ENCODE measurements at regions not wholly inside any gene's neighbourhood (a gene's known extent, or its start where the extent isn't known, plus 50 kb on each side); places are given as distances from the start of the nearest gene placed in this dataset.

- H3K4me3 ChIP-seq (ENCODE audit: low read depth, low read length): no peak overlapping the region
- DNase-seq (ENCODE audit: low read depth): peak; percentile 81
- TF ChIP-seq CTCF (conservative IDR thresholded peaks at IDR 0.05; ENCODE audit: low read depth, low read length): no peak
Observed at GRCh38 chr4:38189445-38189844, 229.2 kb downstream of the PTTG2 start.

DNA sequence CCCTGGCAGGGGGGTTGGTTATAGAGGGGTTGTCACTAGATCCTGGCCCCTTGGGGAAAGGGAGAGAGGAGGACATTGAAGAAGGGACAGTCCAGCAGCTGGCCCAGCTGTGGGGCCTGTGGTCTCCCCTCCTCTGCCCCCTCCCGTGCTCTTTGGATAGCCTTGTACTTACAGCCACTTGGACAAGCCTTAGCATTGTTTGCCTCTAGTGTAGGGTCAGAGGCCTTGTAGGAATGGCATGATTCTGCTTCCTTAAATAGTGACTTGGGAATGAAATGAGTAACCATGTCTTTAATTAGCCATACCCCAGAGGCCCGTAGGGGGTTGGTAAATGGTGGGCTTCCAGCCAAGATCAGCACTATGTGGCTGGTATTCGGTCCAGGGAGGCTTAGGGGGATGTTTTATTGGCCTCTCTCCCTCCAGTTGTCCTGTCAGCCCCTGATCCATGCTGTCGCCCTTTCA, 230.6 kb downstream of the PTTG2 start:
- H3K4me3 ChIP-seq (ENCODE audit: low read depth, low read length): no peak overlapping the region
- no peak for TF ChIP-seq CTCF (conservative IDR thresholded peaks at IDR 0.05; ENCODE audit: low read depth, low read length)
- peak; percentile 50 for DNase-seq (ENCODE audit: low read depth)

DNA sequence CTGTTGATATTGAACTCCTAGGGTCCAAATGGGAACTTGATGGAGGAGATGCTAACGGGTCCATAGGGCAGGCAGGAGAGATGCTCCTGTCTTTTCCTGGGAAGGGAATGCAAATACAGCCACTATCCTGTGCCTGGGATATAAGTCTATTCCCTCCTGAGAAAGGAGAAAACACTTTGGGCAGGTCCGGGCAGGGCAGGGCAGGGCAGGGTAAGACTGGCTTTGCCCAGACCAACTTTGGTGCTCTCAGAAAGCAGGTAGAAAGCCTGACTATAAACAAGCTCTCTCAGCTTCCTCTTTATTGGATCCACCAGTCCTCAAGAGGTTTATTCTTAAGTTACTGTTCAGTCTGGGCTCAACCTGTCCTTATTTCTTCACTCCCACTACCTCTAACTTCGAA, 232.3 kb downstream of the PTTG2 start:
- no peak for DNase-seq (ENCODE audit: low read depth)
- TF ChIP-seq CTCF (conservative IDR thresholded peaks at IDR 0.05; ENCODE audit: low read depth, low read length): no peak
- H3K4me3 ChIP-seq (ENCODE audit: low read depth, low read length): no peak overlapping the region

DNA sequence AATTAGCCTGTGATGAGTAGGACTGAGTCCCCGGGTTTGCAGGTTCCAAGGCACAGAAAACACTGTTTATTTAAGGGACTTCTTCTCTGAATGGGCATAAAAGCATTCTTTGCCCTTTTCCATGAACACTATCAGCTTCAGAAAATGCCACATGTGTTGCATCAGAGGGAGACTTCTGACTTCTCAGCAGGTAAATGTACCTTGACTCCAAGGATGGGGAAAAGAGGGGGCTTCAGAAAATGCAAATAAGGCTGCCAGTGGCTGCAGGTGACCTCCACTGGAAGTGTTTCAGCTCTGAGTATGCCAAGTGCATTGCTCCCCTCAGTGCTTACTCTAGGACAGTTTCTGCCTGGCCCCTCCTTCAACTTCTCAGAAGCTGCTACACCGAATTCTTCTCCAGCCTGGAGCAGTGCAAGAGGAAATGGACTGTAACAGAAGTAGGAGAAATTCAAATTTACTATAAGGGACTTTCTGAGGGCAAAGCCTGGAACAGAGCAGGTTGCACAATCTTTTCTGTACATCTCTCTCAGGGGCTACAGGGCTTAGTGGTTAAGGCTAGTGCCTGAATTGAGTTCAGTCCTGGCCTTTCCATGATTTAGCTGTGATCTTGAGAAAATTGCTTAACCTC, 233.2 kb downstream of the PTTG2 start:
- no peak for TF ChIP-seq CTCF (conservative IDR thresholded peaks at IDR 0.05; ENCODE audit: low read depth, low read length)
- DNase-seq (ENCODE audit: low read depth): peak; percentile 50

DNA sequence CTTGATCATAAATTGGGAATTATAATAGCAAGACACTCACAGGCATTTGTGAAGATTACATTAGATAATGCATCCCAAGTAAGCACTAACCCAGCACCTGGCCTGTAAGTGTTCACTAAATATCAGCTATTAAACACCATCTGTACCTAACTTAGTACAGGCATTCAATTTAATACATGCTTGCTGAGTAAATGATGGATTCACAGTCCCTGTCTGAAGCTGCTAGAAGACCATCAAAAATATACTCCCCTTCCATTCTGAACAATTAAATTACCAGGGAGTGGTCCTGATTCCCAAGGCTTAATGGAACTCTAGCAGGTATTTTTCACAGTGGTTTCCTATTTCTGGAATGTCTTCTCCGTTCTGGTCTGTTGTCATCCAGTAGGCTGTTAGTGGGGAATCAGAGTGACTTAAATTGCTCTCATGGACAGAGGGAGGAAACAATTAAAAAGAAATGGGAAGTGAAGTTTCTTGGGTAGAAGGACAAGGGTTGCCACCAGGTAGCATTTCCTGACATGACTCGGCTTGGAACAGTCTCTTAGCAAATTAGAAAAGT, 233.9 kb downstream of the PTTG2 start:
- no peak overlapping the region for H3K4me3 ChIP-seq (ENCODE audit: low read depth, low read length)
- DNase-seq (ENCODE audit: low read depth): no peak
- no peak for TF ChIP-seq CTCF (conservative IDR thresholded peaks at IDR 0.05; ENCODE audit: low read depth, low read length)

More for the DNA sequence above, 233.2 kb downstream of the PTTG2 start:
- H3K4me3 ChIP-seq (ENCODE audit: low read depth, low read length): no peak overlapping the region

GRCh38 chr4:38195486-38195885, 235.3 kb downstream of the PTTG2 start:
- no peak for DNase-seq (ENCODE audit: low read depth)
- no peak overlapping the region for H3K4me3 ChIP-seq (ENCODE audit: low read depth, low read length)
- no peak for TF ChIP-seq CTCF (conservative IDR thresholded peaks at IDR 0.05; ENCODE audit: low read depth, low read length)

- TF ChIP-seq CTCF (conservative IDR thresholded peaks at IDR 0.05; ENCODE audit: low read depth, low read length): no peak
- no peak for DNase-seq (ENCODE audit: low read depth)
- H3K4me3 ChIP-seq (ENCODE audit: low read depth, low read length): no peak overlapping the region
Observed at GRCh38 chr4:38195911-38196310, 235.7 kb downstream of the PTTG2 start.
